Activated CD8-positive, alpha-beta T cell treated with anti-CD3 and anti-CD28 coated beads, Interleukin-2, amount 10 ng/mL, durations not matched to agents 7 days and 5 days (primary cell): ENCODE measurements at regions not wholly inside any gene's neighbourhood (a gene's known extent, or its start where the extent isn't known, plus 50 kb on each side); places are given as distances from the start of the nearest gene placed in this dataset.

Experiments used
- ATAC-seq: fragments of 150-1000 bp; cut with Tn5 transposase; one replicate; pipeline ENCODE4 v1.10.0; 2021; ENCODE audit warnings: moderate library complexity
- CTCF ChIA-PET: fragments of 350-600 bp; sonication (Branson Sonifier 250); formaldehyde crosslinking; loops from one replicate; lab custom pipeline; 2021; ENCODE audit warnings: antibody characterized with exemption; lab: Charles Lee
- POLR2A ChIA-PET: fragments of 350-600 bp; sonication (Branson Sonifier 250); formaldehyde crosslinking; loops from one replicate; lab custom pipeline; 2021; ENCODE audit warnings: antibody characterized with exemption; lab: Charles Lee
- DNase-seq: peaks from one replicate; pipeline ENCODE4 v3.0.0-alpha.2; 2020
- H3K27ac Mint-ChIP-seq: one replicate; pipeline ENCODE4 v1.8.0; 2021; ENCODE audit warnings: mild to moderate bottlenecking, mixed read lengths
- H3K27me3 Mint-ChIP-seq: one replicate; pipeline ENCODE4 v1.8.0; 2021; ENCODE audit warnings: low read depth, mixed read lengths
- H3K36me3 Mint-ChIP-seq: one replicate; pipeline ENCODE4 v1.8.0; 2021; ENCODE audit warnings: low read depth, mixed read lengths
- H3K4me1 Mint-ChIP-seq: one replicate; pipeline ENCODE4 v1.8.0; 2021; ENCODE audit warnings: low read depth, mixed read lengths
- H3K4me3 Mint-ChIP-seq: one replicate; pipeline ENCODE4 v1.8.0; 2021; ENCODE audit warnings: mild to moderate bottlenecking, mixed read lengths
- H3K9me3 Mint-ChIP-seq: one replicate; pipeline ENCODE4 v1.8.0; 2022; ENCODE audit warnings: mixed read lengths; ENCODE audit not compliant: insufficient read depth

DNA sequence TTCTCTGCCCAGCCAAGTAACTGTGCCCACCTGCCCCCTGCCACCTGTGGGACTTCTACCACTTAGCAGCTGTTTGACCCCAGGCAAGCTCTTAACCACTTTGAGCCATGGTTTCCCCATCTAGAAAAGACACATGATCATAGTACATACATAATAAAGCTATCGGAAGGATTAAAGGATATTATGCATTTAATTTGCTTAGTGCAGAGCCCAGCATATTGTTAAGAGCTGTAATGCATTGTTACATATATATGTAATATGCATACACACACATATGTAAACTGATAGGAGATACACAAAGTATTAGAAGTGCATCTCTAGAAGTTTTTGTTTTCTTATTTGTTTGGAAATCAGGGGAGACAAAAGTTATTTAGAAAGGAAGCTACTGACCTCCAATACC is 83.5 kb upstream of the ZBTB40 start:
- Mint-ChIP-seq H3K9me3 (no peaks in the 10 kb centered on the region), H3K27me3 (peaks cover 15% of the 10 kb centered on the region), H3K4me1 (no peaks in the 10 kb centered on the region), H3K4me3 (no peak overlapping the region), H3K36me3 (no peaks in the 10 kb centered on the region), H3K27ac (no peak overlapping the region)
- no peak for DNase-seq
- POLR2A ChIA-PET, result no interaction called here
- ATAC-seq, result no peak
- CTCF ChIA-PET, result no interaction called here

DNA sequence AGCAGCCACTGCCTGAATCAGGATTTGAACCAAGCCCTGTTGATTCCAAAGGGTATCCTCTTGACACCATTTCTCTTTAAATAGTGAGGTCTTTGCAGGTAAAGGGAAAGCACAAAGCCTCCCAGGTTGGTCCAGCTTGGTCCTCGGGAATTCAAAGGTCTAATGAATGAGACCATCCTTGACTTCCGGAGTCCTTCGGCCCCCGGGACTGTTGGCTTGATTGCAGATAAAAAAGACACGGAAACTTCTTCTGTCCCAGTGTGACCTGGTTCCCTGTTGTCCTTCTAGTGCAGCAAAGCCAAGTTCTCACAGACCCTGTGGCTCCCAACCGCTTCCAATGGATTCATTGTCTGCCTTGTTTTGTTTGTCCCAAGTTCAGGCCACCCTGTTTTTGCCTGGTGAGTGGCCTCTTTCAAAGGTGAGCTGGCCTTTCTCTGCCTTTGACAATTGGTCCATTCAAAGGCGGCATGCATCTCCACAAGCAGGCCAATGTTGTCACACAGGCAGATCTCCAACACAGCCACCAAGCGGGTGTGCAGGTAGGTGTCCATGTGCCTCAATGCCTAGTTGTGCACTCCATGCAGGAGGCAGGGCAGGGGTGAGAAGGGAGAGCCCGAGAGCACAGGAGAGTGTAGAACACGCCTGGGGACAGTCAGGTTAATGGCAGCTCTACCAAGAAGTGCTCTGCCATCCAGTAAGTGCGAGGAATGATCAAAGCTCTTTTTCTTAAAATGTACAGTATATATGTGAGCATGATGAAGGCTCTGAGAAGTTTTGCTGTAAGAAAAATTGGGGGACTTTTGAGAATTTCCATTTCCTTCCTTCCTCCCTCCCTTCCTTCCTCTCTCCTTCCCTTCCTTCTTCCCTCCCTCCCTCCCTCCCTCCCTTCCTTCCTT is 82.1 kb upstream of the ZBTB40 start:
- no peaks in the 10 kb centered on the region for H3K9me3 Mint-ChIP-seq
- H3K27me3 Mint-ChIP-seq, result peaks cover 13% of the 10 kb centered on the region
- POLR2A ChIA-PET, result no interaction called here
- no peaks in the 10 kb centered on the region for H3K4me1 Mint-ChIP-seq
- no peaks in the 10 kb centered on the region for H3K36me3 Mint-ChIP-seq
- no peak overlapping the region for H3K27ac Mint-ChIP-seq
- H3K4me3 Mint-ChIP-seq, result no peak overlapping the region
- ATAC-seq (no peak), DNase-seq (no peak)
- CTCF ChIA-PET, result no interaction called here

DNA sequence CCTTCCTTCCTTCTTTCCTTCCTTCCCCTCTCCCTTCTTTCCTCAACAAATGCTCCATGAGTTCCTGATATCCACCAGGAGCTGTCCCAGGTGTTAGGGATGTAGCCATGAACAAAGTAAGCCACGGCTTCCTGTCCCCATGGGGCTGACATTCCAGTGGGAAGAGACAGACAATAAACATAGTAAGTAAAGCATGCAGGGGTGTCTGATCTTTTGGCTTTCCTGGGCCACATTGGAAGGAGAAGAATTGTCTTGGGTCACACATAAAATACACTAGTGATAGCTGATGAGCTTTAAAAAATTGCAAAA is 81.5 kb upstream of the ZBTB40 start:
- peaks cover 13% of the 10 kb centered on the region for H3K27me3 Mint-ChIP-seq
- DNase-seq, result no peak
- POLR2A ChIA-PET, result no interaction called here
- H3K4me3 Mint-ChIP-seq, result no peak overlapping the region
- no peaks in the 10 kb centered on the region for H3K4me1 Mint-ChIP-seq
- CTCF ChIA-PET, result no interaction called here
- no peak for ATAC-seq
- H3K36me3 Mint-ChIP-seq, result no peaks in the 10 kb centered on the region
- H3K27ac Mint-ChIP-seq, result no peak overlapping the region
- H3K9me3 Mint-ChIP-seq, result no peaks in the 10 kb centered on the region

DNA sequence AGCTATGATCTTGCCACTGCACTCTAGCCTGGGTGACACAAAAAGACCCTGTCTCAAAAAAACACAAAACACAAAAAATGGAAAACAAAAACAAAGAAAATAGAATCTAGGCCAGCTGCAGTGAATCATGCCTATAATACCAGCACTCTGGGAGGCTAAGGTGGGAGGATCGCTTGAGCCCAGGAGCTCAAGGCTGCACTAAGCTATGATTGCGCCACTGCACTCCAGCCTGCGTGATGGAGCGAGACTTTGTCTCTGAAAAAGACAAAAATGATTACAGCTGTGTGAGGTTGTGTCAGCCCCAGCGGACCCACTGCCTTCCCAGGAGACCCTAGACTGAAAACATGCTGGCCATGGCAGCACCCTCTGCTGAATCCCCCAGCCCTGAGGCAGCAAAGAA is 80.2 kb upstream of the ZBTB40 start:
- CTCF ChIA-PET, result no interaction called here
- no peaks in the 10 kb centered on the region for H3K36me3 Mint-ChIP-seq
- DNase-seq, result no peak

DNA sequence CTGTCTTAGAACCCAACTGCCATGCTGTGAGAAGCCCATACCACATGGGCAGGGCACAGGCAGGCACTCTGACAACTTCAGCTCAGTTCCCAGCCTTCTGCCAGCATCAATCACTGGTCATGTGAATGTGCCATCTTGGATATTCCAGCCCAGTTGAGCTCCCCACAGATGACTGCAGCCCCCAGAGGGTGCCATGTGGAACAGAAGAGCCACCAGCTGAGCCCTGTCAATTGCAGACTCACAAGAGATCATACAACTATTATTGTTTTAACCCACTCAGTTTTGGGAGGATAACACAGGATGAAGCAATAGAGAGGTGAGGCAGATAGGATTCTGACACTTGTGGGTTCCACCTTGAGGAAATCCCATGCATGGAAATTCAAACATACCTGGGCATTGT is 78.4 kb upstream of the ZBTB40 start:
- Mint-ChIP-seq H3K4me3 (no peak overlapping the region), H3K4me1 (no peaks in the 10 kb centered on the region), H3K36me3 (no peaks in the 10 kb centered on the region), H3K27me3 (peaks cover 10% of the 10 kb centered on the region), H3K27ac (no peak overlapping the region), H3K9me3 (no peaks in the 10 kb centered on the region)
- ATAC-seq, result no peak
- no peak for DNase-seq
- ChIA-PET CTCF (no interaction called here), POLR2A (no interaction called here)

More for the DNA sequence above, 80.2 kb upstream of the ZBTB40 start:
- H3K27me3 Mint-ChIP-seq, result peaks cover 14% of the 10 kb centered on the region
- no peak overlapping the region for H3K4me3 Mint-ChIP-seq
- no peak overlapping the region for H3K27ac Mint-ChIP-seq
- H3K9me3 Mint-ChIP-seq, result no peaks in the 10 kb centered on the region
- no peaks in the 10 kb centered on the region for H3K4me1 Mint-ChIP-seq
- POLR2A ChIA-PET, result no interaction called here
- ATAC-seq, result no peak

DNA sequence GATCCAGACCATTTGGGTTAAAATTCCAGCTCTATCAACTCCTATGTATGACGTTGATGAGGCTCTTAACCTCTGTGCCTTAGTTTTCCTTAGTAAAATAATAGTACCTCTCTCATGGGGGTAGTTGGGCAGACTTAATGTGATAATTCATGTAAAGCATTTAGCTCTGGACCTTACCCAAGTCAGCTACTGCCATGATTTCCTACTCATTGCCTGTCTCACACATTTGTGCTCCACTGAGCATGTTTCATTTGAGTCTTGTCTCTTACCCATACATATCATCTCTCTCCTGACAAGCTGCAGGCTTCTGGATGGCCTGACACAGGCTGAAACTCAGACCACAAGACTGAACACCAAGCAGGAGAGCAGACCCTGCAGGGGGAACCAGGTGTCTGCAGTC is 77.7 kb upstream of the ZBTB40 start:
- no peak overlapping the region for H3K4me3 Mint-ChIP-seq
- ATAC-seq, result no peak
- CTCF ChIA-PET, result no interaction called here
- no peaks in the 10 kb centered on the region for H3K4me1 Mint-ChIP-seq
- H3K27ac Mint-ChIP-seq, result no peak overlapping the region
- H3K27me3 Mint-ChIP-seq, result peaks cover 7% of the 10 kb centered on the region
- DNase-seq, result no peak
- no peaks in the 10 kb centered on the region for H3K9me3 Mint-ChIP-seq
- no peaks in the 10 kb centered on the region for H3K36me3 Mint-ChIP-seq
- POLR2A ChIA-PET, result no interaction called here

DNA sequence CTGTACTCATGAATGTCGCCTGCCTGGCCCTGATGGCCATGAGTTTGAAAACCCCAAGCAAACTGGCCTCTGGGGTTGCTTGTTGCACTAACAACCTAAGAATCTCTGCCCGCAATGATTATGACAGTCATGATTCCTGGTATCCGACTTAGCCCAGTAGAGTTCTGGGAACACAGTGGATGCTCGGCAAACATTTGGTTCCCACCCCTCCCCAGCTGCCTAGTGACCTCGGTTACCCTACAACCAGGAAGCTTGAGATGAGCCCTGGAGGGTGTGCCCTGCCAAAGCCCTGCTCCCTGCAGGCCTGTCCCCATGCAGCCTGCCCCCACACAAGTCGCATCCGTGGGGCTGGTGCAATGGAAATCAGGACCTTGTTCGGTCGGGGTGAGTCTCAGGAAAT is 76.0 kb upstream of the ZBTB40 start:
- no peak overlapping the region for H3K4me3 Mint-ChIP-seq
- peaks cover 4% of the 10 kb centered on the region for H3K27me3 Mint-ChIP-seq
- H3K36me3 Mint-ChIP-seq, result no peaks in the 10 kb centered on the region
- H3K4me1 Mint-ChIP-seq, result no peaks in the 10 kb centered on the region
- no peak for ATAC-seq
- POLR2A ChIA-PET, result no interaction called here
- DNase-seq, result no peak
- no peaks in the 10 kb centered on the region for H3K9me3 Mint-ChIP-seq
- CTCF ChIA-PET, result no interaction called here
- no peak overlapping the region for H3K27ac Mint-ChIP-seq

DNA sequence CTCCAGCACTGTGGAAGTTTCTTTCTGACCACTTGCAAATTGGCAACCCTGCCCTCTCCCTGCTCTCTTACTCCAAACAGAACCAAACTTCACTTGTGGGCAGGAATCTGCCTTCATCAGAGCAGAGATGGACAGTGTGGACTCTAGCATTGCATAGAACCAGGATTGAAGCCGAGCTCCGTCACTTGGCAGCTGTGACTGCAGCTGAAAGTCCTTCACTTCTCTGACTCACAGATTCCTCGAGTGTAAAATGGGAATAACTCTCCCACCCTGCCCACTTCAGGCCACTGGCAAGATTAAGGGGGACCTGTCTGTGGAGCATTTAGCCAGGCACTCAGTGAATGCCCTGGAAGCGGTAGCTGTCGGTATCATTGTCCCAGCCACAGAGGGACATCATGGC is 75.7 kb upstream of the ZBTB40 start:
- ChIA-PET CTCF (no interaction called here), POLR2A (no interaction called here)
- Mint-ChIP-seq H3K9me3 (no peaks in the 10 kb centered on the region), H3K4me1 (no peaks in the 10 kb centered on the region), H3K27me3 (peaks cover 5% of the 10 kb centered on the region), H3K36me3 (no peaks in the 10 kb centered on the region), H3K27ac (no peak overlapping the region), H3K4me3 (no peak overlapping the region)
- no peak for DNase-seq
- ATAC-seq, result no peak

DNA sequence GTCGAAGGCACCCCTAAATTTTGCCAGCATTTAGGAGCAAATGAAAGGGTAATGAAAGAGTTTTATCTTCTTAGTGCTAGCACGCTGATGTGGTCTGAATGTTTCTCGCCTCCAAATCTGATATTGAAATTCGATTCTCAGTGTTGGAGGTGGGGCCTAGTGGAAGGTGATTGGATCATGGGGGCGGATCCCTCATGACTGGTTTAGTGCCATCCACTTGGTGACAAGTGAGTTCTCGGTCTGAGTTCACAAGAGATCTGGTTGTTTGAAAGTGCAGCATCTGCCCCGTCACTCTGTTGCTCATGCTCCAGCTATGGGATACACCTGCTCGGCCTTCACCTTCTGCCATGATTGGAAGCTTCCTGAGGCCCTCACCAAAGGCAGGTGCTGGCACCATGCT is 75.1 kb upstream of the ZBTB40 start:
- H3K9me3 Mint-ChIP-seq, result no peaks in the 10 kb centered on the region
- H3K27me3 Mint-ChIP-seq, result peaks cover 3% of the 10 kb centered on the region
- H3K4me3 Mint-ChIP-seq, result no peak overlapping the region
- no peak overlapping the region for H3K27ac Mint-ChIP-seq
- ATAC-seq, result no peak
- H3K36me3 Mint-ChIP-seq, result no peaks in the 10 kb centered on the region
- H3K4me1 Mint-ChIP-seq, result no peaks in the 10 kb centered on the region
- POLR2A ChIA-PET, result no interaction called here
- no peak for DNase-seq
- CTCF ChIA-PET, result no interaction called here

DNA sequence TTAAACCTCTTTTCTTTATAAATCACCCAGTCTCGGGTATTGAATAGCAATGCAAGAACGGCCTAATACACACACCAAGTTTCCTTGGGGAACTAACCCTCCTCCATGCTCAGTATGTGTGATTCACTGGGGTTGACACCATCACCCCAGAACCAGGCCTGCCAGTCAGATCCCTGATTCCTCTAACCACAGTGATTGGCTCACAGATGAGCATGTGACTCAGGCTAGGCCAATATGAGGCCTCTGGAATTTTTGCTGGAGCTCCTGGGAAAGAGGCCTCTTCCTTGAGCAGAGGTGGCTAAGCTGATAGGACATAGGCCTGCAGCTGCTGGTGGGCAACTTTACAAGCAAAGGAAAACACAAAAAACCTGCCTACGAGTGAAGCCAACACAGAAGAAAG is 74.7 kb upstream of the ZBTB40 start:
- peaks cover 3% of the 10 kb centered on the region for H3K27me3 Mint-ChIP-seq
- ATAC-seq (no peak), DNase-seq (no peak)
- ChIA-PET CTCF (no interaction called here), POLR2A (no interaction called here)
- H3K4me1 Mint-ChIP-seq, result no peaks in the 10 kb centered on the region
- no peaks in the 10 kb centered on the region for H3K36me3 Mint-ChIP-seq
- no peak overlapping the region for H3K4me3 Mint-ChIP-seq
- no peaks in the 10 kb centered on the region for H3K9me3 Mint-ChIP-seq
- no peak overlapping the region for H3K27ac Mint-ChIP-seq

DNA sequence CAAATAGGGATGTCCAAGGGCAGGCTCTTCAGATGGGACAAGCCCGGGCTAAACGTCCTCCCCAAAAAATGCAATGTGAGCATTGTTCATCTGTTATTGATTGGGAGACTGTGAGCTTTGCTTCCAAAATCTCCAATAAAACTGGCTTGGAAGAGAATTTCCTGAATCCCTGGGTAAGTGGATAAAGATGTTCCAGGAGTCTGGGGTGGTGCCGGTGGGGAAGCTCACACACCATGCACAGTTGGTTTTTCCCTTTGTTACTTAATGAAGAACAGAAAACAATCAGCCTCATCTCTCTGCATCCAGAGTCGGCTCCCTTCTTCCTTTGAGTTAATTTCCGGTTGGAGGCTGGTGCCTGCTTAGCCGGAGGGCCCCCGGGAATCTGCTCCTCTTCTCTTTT is 72.1 kb upstream of the ZBTB40 start:
- H3K27me3 Mint-ChIP-seq, result peaks cover 9% of the 10 kb centered on the region
- no peak for ATAC-seq
- H3K27ac Mint-ChIP-seq, result no peak overlapping the region
- no peak overlapping the region for H3K4me3 Mint-ChIP-seq
- DNase-seq, result no peak
- H3K9me3 Mint-ChIP-seq, result no peaks in the 10 kb centered on the region
- H3K36me3 Mint-ChIP-seq, result no peaks in the 10 kb centered on the region
- no peaks in the 10 kb centered on the region for H3K4me1 Mint-ChIP-seq
- ChIA-PET CTCF (no interaction called here), POLR2A (no interaction called here)

DNA sequence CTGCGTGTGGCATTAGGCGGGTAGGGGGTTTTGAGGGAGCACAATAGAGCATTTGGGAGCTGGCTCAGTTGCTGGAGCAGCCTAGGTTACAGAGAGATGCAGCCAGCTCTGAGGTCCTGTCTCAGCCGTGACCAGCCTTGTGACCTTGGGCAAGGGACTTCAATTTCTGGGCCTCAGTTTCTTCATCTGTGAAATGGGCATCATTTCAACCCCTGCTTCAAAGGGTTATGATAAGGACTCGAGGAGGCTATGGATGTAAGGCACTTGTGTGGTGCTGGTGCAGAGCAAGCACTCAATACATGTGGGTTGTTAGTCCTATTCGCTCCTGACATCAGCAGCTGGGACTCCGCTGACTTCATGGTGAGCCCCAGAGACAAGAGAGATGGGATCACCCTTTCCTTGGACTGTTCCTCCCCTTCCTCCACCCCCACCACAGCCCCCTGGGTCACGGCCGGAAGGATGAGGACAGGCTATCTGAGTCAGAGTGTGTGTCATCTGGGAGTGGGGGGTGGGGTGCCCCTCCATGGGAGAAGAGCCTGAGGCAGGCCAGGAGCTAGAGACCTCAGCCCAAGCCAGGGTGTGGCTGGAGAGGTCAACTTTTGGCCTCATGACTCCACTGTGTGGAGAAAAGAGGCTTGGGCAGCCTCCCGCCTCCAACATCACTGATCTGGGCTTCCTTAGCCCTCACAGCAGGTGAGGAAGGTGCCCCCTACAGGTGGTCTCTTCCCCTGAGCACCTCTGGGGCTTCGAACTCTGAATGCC is 71.4 kb upstream of the ZBTB40 start:
- H3K27me3 Mint-ChIP-seq, result peaks cover 13% of the 10 kb centered on the region
- ChIA-PET POLR2A (no interaction called here), CTCF (no interaction called here)
- no peak overlapping the region for H3K4me3 Mint-ChIP-seq
- ATAC-seq, result no peak
- H3K9me3 Mint-ChIP-seq, result no peaks in the 10 kb centered on the region
- no peak overlapping the region for H3K27ac Mint-ChIP-seq
- H3K4me1 Mint-ChIP-seq, result no peaks in the 10 kb centered on the region
- DNase-seq, result no peak
- no peaks in the 10 kb centered on the region for H3K36me3 Mint-ChIP-seq
